ENCODE measurements at regions not wholly inside any gene's neighbourhood (a gene's known extent, or its start where the extent isn't known, plus 50 kb on each side); places are given as distances from the start of the nearest gene placed in this dataset.
"Not testable (repeated sequence)": the region's sequence is repeated elsewhere in the genome, so short reads cannot be mapped to it uniquely, and the experiment has no call there.

- H3K36me3 ChIP-seq (ENCODE audit: control insufficient read depth, insufficient read depth, low read length) = no peaks in the 10 kb centered on the region
- H3K9me3 ChIP-seq (ENCODE audit: control insufficient read depth, insufficient read depth, low read length) = no peaks in the 10 kb centered on the region
- no peaks in the 10 kb centered on the region for H3K4me1 ChIP-seq (ENCODE audit: control insufficient read depth, insufficient read depth, low read length)
- no peak overlapping the region for H3K27ac ChIP-seq (ENCODE audit: low read length)
- no peak for DNase-seq (ENCODE audit: low read depth, low spot score)
- H3K27me3 ChIP-seq (ENCODE audit: control insufficient read depth, insufficient read depth, low read length) = no peaks in the 10 kb centered on the region
- H3K4me3 ChIP-seq (ENCODE audit: low read length) = no peak overlapping the region
These were observed 56.2 kb upstream of the LRRTM4 start for GRCh38 chr2:77578354-77578753.

GRCh38 chr2:77579076-77579769 is 57.0 kb upstream of the LRRTM4 start:
- Histone ChIP-seq H3K4me3 (ENCODE audit: low read length) (no peak overlapping the region), H3K9me3 (ENCODE audit: control insufficient read depth, insufficient read depth, low read length) (no peaks in the 10 kb centered on the region), H3K27me3 (ENCODE audit: control insufficient read depth, insufficient read depth, low read length) (no peaks in the 10 kb centered on the region), H3K27ac (ENCODE audit: low read length) (no peak overlapping the region), H3K36me3 (ENCODE audit: control insufficient read depth, insufficient read depth, low read length) (no peaks in the 10 kb centered on the region), H3K4me1 (ENCODE audit: control insufficient read depth, insufficient read depth, low read length) (no peaks in the 10 kb centered on the region)
- WGBS (ENCODE audit: insufficient coverage, insufficient read length) = no CpG with 5 or more reads among the region's 3 CpGs
- DNase-seq (ENCODE audit: low read depth, low spot score) = no peak

DNA sequence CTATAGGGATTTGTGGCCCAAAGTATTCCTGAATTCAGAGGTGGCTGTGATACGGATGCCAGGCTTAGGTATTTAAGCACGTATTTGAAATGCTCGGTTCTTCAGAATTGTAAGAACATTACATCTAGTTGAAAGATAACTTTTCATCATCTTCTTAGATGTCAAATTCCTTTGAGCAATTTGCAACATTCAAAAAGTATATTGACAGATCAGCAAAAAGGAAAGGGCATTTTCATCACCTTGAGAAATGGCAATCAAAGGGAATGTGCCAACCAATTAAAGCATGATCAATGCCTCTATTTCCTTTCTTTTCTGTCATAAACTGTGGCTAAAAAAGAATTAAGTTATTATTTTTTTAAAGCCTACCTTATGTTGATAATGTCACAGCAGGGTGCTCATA is 66.3 kb upstream of the LRRTM4 start:
- H3K27me3 ChIP-seq (ENCODE audit: control insufficient read depth, insufficient read depth, low read length) = no peaks in the 10 kb centered on the region
- no peak overlapping the region for H3K4me3 ChIP-seq (ENCODE audit: low read length)
- WGBS (ENCODE audit: insufficient coverage, insufficient read length) = no CpG with 5 or more reads among the region's 3 CpGs
- no peaks in the 10 kb centered on the region for H3K36me3 ChIP-seq (ENCODE audit: control insufficient read depth, insufficient read depth, low read length)
- no peak overlapping the region for H3K27ac ChIP-seq (ENCODE audit: low read length)
- DNase-seq (ENCODE audit: low read depth, low spot score) = no peak
- 0 out of 2 replicates have a peak, but pooled peaks cover 1% of the 10 kb centered on the region for H3K4me1 ChIP-seq (ENCODE audit: control insufficient read depth, insufficient read depth, low read length)
- H3K9me3 ChIP-seq (ENCODE audit: control insufficient read depth, insufficient read depth, low read length) = no peaks in the 10 kb centered on the region

- WGBS (ENCODE audit: insufficient coverage, insufficient read length) = no CpG with 5 or more reads among the region's 29 CpGs
- no peak for DNase-seq (ENCODE audit: low read depth, low spot score)
- H3K27me3 ChIP-seq (ENCODE audit: control insufficient read depth, insufficient read depth, low read length) = no peaks in the 10 kb centered on the region
- H3K4me1 ChIP-seq (ENCODE audit: control insufficient read depth, insufficient read depth, low read length) = 0 out of 2 replicates have a peak, but pooled peaks cover 1% of the 10 kb centered on the region
- H3K36me3 ChIP-seq (ENCODE audit: control insufficient read depth, insufficient read depth, low read length) = no peaks in the 10 kb centered on the region
- no peak overlapping the region for H3K4me3 ChIP-seq (ENCODE audit: low read length)
- H3K9me3 ChIP-seq (ENCODE audit: control insufficient read depth, insufficient read depth, low read length) = no peaks in the 10 kb centered on the region
- no peak overlapping the region for H3K27ac ChIP-seq (ENCODE audit: low read length)
These were observed 68.2 kb upstream of the LRRTM4 start for GRCh38 chr2:77590298-77590917.

- H3K9me3 ChIP-seq (ENCODE audit: control insufficient read depth, insufficient read depth, low read length); DNase-seq (ENCODE audit: low read depth, low spot score); H3K4me1 ChIP-seq (ENCODE audit: control insufficient read depth, insufficient read depth, low read length); H3K27ac ChIP-seq (ENCODE audit: low read length); H3K27me3 ChIP-seq (ENCODE audit: control insufficient read depth, insufficient read depth, low read length); H3K36me3 ChIP-seq (ENCODE audit: control insufficient read depth, insufficient read depth, low read length): not testable (repeated sequence)
- WGBS (ENCODE audit: insufficient coverage, insufficient read length) = no CpG with 5 or more reads among the region's 24 CpGs
- H3K4me3 ChIP-seq (ENCODE audit: low read length) = peak overlapping the region; percentile 41; the same call in 1 of the 2 replicates
These were observed 70.8 kb upstream of the LRRTM4 start for GRCh38 chr2:77592955-77593354.

DNA sequence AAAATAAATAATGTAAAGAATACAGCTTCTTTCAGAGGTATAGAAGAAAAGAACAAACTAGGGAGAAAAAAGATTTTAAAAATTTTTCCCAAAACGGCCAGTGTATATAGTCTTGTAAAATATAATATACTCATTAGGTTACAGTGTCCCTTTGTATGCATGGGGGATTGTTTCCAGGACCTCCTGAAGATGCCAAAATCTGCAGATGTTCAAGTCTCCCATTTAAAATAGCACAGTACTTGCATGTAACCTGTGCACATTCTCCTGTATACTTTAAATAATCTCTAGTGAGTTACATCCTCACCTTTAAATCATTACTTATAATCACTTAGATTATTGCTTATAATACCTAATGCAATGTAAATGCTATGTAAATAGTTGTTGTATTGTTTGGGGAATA is 80.6 kb upstream of the LRRTM4 start:
- H3K4me1 ChIP-seq (ENCODE audit: control insufficient read depth, insufficient read depth, low read length) = no peaks in the 10 kb centered on the region
- no peak overlapping the region for H3K4me3 ChIP-seq (ENCODE audit: low read length)
- DNase-seq (ENCODE audit: low read depth, low spot score) = no peak
- no peak overlapping the region for H3K27ac ChIP-seq (ENCODE audit: low read length)
- no peaks in the 10 kb centered on the region for H3K27me3 ChIP-seq (ENCODE audit: control insufficient read depth, insufficient read depth, low read length)
- H3K9me3 ChIP-seq (ENCODE audit: control insufficient read depth, insufficient read depth, low read length) = no peaks in the 10 kb centered on the region
- no peaks in the 10 kb centered on the region for H3K36me3 ChIP-seq (ENCODE audit: control insufficient read depth, insufficient read depth, low read length)
- WGBS (ENCODE audit: insufficient coverage, insufficient read length) = no CpG with 5 or more reads among the region's 1 CpG

DNA sequence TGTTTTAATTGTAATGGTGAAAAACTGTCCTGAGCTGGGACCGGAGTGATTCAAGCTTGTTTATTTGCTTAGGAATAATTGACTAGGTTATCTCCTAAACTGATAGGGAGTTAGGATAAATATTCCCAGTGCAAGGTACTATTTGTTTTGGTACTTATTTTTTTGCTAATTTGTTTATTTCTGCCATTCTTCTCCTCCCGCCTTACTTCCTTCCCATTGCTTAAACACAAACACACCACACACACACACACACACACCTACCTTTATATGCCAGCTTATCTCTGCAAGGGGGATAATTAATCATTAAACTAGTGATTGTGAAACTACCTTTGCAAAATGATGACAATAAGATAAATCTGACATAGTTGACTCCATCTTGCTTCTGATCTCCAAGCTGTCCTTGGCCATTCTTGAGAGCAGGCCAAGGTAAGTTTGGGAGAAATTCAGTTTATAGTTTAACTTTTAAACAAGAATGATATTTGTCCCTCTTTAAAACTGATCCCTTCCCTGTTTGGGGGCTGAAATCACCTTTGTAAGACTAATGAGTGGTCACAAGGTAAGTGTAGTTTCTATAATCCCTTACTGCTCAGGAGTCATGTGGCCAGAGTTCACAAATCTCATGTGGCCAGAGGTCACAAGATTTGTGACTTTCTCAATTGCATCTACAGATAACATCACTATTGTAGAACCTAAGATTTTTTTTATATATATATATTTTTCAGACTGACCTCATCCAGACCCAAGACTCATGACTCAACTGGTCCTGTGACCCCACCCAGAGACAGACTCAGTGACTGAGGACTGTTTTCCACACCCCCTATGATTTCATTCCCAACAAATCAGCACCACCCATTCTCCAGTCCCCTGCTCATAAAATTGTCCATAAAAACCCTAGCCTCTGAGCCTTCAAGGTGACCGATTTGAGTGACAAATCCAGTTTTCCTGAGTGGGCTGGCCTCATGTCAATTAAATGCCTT is 83.1 kb upstream of the LRRTM4 start:
- Histone ChIP-seq H3K27ac (ENCODE audit: low read length) (no peak overlapping the region), H3K4me1 (ENCODE audit: control insufficient read depth, insufficient read depth, low read length) (no peaks in the 10 kb centered on the region), H3K36me3 (ENCODE audit: control insufficient read depth, insufficient read depth, low read length) (no peaks in the 10 kb centered on the region), H3K27me3 (ENCODE audit: control insufficient read depth, insufficient read depth, low read length) (no peaks in the 10 kb centered on the region), H3K9me3 (ENCODE audit: control insufficient read depth, insufficient read depth, low read length) (no peaks in the 10 kb centered on the region), H3K4me3 (ENCODE audit: low read length) (no peak overlapping the region)
- no CpG with 5 or more reads among the region's 3 CpGs for WGBS (ENCODE audit: insufficient coverage, insufficient read length)
- DNase-seq (ENCODE audit: low read depth, low spot score) = no peak

- no peak for DNase-seq (ENCODE audit: low read depth, low spot score)
- Histone ChIP-seq H3K4me3 (ENCODE audit: low read length) (no peak overlapping the region), H3K27me3 (ENCODE audit: control insufficient read depth, insufficient read depth, low read length) (no peaks in the 10 kb centered on the region), H3K9me3 (ENCODE audit: control insufficient read depth, insufficient read depth, low read length) (no peaks in the 10 kb centered on the region), H3K27ac (ENCODE audit: low read length) (no peak overlapping the region), H3K36me3 (ENCODE audit: control insufficient read depth, insufficient read depth, low read length) (no peaks in the 10 kb centered on the region), H3K4me1 (ENCODE audit: control insufficient read depth, insufficient read depth, low read length) (no peaks in the 10 kb centered on the region)
These were observed 86.3 kb upstream of the LRRTM4 start for GRCh38 chr2:77608510-77608909.

GRCh38 chr2:77629539-77629938 is 107.4 kb upstream of the LRRTM4 start:
- H3K4me1 ChIP-seq (ENCODE audit: control insufficient read depth, insufficient read depth, low read length) = no peaks in the 10 kb centered on the region
- H3K27me3 ChIP-seq (ENCODE audit: control insufficient read depth, insufficient read depth, low read length) = no peaks in the 10 kb centered on the region
- no CpG with 5 or more reads among the region's 3 CpGs for WGBS (ENCODE audit: insufficient coverage, insufficient read length)
- DNase-seq (ENCODE audit: low read depth, low spot score) = no peak
- no peaks in the 10 kb centered on the region for H3K36me3 ChIP-seq (ENCODE audit: control insufficient read depth, insufficient read depth, low read length)
- no peak overlapping the region for H3K27ac ChIP-seq (ENCODE audit: low read length)
- H3K9me3 ChIP-seq (ENCODE audit: control insufficient read depth, insufficient read depth, low read length) = no peaks in the 10 kb centered on the region
- H3K4me3 ChIP-seq (ENCODE audit: low read length) = no peak overlapping the region

DNA sequence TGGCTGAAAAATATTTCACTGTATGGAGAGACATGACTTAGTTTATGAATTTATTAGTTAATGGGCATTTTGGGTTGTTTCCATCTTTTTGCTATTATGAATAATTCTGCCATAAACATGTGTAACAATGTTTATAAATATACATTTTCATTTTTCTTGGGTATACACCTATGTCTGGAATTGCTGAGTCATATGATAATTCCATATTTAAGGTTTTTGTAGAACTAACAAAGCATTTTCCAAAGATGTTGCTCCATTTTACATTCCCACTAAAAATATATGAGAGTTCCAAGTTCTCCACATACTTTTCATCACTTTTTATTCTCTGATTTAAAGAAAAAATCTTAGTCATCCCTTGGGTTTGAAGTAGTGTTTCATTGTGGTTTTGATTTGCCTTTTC is 108.8 kb upstream of the LRRTM4 start:
- Histone ChIP-seq H3K4me1 (ENCODE audit: control insufficient read depth, insufficient read depth, low read length) (no peaks in the 10 kb centered on the region), H3K27ac (ENCODE audit: low read length) (no peak overlapping the region), H3K9me3 (ENCODE audit: control insufficient read depth, insufficient read depth, low read length) (no peaks in the 10 kb centered on the region), H3K36me3 (ENCODE audit: control insufficient read depth, insufficient read depth, low read length) (no peaks in the 10 kb centered on the region), H3K27me3 (ENCODE audit: control insufficient read depth, insufficient read depth, low read length) (no peaks in the 10 kb centered on the region), H3K4me3 (ENCODE audit: low read length) (no peak overlapping the region)
- DNase-seq (ENCODE audit: low read depth, low spot score) = no peak

All from iPS DF 6.9 (cell line).